CD4-positive, alpha-beta memory T cell (primary cell): ENCODE measurements at regions not wholly inside any gene's neighbourhood (a gene's known extent, or its start where the extent isn't known, plus 50 kb on each side); places are given as distances from the start of the nearest gene placed in this dataset.

Experiments
- CTCF ChIA-PET: fragments of 350-600 bp; sonication (Branson Sonifier 250); formaldehyde crosslinking; loops from one replicate; lab custom pipeline; 2021; ENCODE audit warnings: inconsistent platforms; ENCODE audit not compliant: partially characterized antibody; lab: Charles Lee
- POLR2A ChIA-PET: fragments of 350-600 bp; sonication (Branson Sonifier 250); formaldehyde crosslinking; loops from one replicate; lab custom pipeline; 2021; ENCODE audit not compliant: partially characterized antibody; lab: Charles Lee
- DNase-seq, 5 donors: peaks; one replicate each; pipeline versions ENCODE4 v3.0.0 to v3.0.0-alpha.2; 2020 to 2022; ENCODE audit warnings: mixed read lengths in 1 of 5
- H3K27ac ChIP-seq: one replicate; pipeline ENCODE4 v1.7.0; 2013; ENCODE audit warnings: low read depth, low read length
- H3K27me3 ChIP-seq: 2 replicates; pipeline ENCODE4 v1.7.0; 2013; ENCODE audit warnings: mild to moderate bottlenecking, low read length, moderate library complexity; ENCODE audit not compliant: insufficient read depth
- H3K36me3 ChIP-seq: 2 replicates; pipeline ENCODE4 v1.7.0; 2013; ENCODE audit warnings: mild to moderate bottlenecking, low read length, moderate library complexity; ENCODE audit not compliant: insufficient read depth
- H3K4me1 ChIP-seq: 2 replicates; pipeline ENCODE4 v1.7.0; 2013; ENCODE audit warnings: mild to moderate bottlenecking, low read length, moderate library complexity; ENCODE audit not compliant: insufficient read depth
- H3K4me3 ChIP-seq, 2 donors: one replicate each; pipeline ENCODE4 v1.7.0; 2013; ENCODE audit warnings: low read length in 2 of 2, mild to moderate bottlenecking in 1 of 2
- H3K9me3 ChIP-seq, 2 donors: one replicate each; pipeline ENCODE4 v1.7.0; 2013; ENCODE audit warnings: low read length in 2 of 2, control low read depth in 1 of 2; ENCODE audit not compliant: control insufficient read depth in 1 of 2
- H3K27ac Mint-ChIP-seq, 7 donors: one replicate each; pipeline ENCODE4 v1.8.0; 2020 to 2021; ENCODE audit warnings: mixed read lengths in 7 of 7, mild to moderate bottlenecking in 6 of 7, inconsistent platforms in 3 of 7, moderate library complexity in 3 of 7
- H3K27me3 Mint-ChIP-seq, 2 donors: one replicate each; pipeline ENCODE4 v1.8.0; 2020 to 2021; ENCODE audit warnings: mixed read lengths in 2 of 2
- H3K36me3 Mint-ChIP-seq, 2 donors: one replicate each; pipeline ENCODE4 v1.8.0; 2020 to 2021; ENCODE audit warnings: mixed read lengths in 2 of 2, inconsistent platforms in 1 of 2, mild to moderate bottlenecking in 1 of 2
- H3K4me1 Mint-ChIP-seq, 4 donors: one replicate each; pipeline ENCODE4 v1.8.0; 2020 to 2021; ENCODE audit warnings: mixed read lengths in 4 of 4, mild to moderate bottlenecking in 1 of 4
- H3K4me3 Mint-ChIP-seq, 8 donors: one replicate each; pipeline ENCODE4 v1.8.0; 2020 to 2021; ENCODE audit warnings: mixed read lengths in 8 of 8, mild to moderate bottlenecking in 7 of 8, moderate library complexity in 6 of 8, inconsistent platforms in 3 of 8
- H3K9me3 Mint-ChIP-seq, 8 donors: one replicate each; pipeline ENCODE4 v1.8.0; 2020 to 2021; ENCODE audit warnings: mixed read lengths in 8 of 8, mild to moderate bottlenecking in 5 of 8, inconsistent platforms in 3 of 8, moderate library complexity in 1 of 8
- intact Hi-C: fragments of 100-400 bp; cut with micrococcal nuclease; formaldehyde crosslinking; loops from one replicate; pipeline ENCODE4 v1.15.1; 2023

DNA sequence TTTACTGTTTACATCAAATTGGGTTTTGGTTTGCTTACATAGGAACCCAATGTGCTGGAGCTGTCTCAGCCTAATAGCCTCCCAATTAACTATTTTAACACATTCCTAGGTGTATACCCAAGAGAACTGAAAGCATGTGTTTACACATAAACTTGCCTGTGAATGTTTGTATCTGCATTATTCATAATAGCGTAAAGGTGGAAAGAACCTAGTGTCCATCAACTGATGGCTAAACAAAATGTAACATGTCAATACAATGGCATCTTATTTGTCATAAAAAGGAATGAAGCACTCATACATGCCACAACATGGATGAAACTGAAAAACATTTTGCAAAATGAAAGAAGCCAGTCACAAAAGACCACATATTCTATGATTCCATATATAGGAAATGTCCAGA, 160.6 kb upstream of the EEPD1 start:
- H3K27me3 Mint-ChIP-seq: peaks cover 0 to 2% of the 10 kb centered on the region in 2 donors
- no peaks in the 10 kb centered on the region for H3K4me1 ChIP-seq
- peaks cover 0 to 2% (median 0%) of the 10 kb centered on the region in 8 donors for H3K9me3 Mint-ChIP-seq
- H3K4me1 Mint-ChIP-seq: no peaks in the 10 kb centered on the region
- no peaks in the 10 kb centered on the region for H3K9me3 ChIP-seq
- no peak overlapping the region for H3K4me3 ChIP-seq
- no peak overlapping the region for H3K4me3 Mint-ChIP-seq
- DNase-seq: no peak
- intact Hi-C loops: loop anchor here (10.0 kb wide), 1 partner anchor 162 kb away; the partner anchor contains the start of gene EEPD1
- H3K27me3 ChIP-seq: no peaks in the 10 kb centered on the region
- H3K36me3 ChIP-seq: no peaks in the 10 kb centered on the region
- no peaks in the 10 kb centered on the region for H3K36me3 Mint-ChIP-seq
- POLR2A ChIA-PET: no interaction called here
- H3K27ac Mint-ChIP-seq: no peak overlapping the region
- CTCF ChIA-PET: no interaction called here
- no peak overlapping the region for H3K27ac ChIP-seq

DNA sequence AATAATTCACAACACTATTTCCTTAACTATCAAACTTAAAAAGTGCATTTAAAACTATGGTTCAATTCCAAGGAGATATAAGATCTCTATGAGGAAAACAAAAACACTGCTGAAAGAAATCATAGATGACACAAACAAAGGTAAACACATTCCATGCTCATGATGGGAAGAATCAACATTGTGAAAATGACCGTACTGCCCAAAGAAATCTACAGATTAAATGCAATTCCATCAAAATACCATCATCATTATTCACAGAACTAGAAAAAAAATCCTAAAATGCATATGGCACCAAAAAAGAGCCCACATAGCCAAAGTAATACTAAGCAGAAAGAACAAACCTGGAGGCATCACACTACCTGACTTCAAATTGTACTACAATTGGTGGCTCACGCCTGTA, 159.9 kb upstream of the EEPD1 start:
- H3K4me3 Mint-ChIP-seq: no peak overlapping the region

DNA sequence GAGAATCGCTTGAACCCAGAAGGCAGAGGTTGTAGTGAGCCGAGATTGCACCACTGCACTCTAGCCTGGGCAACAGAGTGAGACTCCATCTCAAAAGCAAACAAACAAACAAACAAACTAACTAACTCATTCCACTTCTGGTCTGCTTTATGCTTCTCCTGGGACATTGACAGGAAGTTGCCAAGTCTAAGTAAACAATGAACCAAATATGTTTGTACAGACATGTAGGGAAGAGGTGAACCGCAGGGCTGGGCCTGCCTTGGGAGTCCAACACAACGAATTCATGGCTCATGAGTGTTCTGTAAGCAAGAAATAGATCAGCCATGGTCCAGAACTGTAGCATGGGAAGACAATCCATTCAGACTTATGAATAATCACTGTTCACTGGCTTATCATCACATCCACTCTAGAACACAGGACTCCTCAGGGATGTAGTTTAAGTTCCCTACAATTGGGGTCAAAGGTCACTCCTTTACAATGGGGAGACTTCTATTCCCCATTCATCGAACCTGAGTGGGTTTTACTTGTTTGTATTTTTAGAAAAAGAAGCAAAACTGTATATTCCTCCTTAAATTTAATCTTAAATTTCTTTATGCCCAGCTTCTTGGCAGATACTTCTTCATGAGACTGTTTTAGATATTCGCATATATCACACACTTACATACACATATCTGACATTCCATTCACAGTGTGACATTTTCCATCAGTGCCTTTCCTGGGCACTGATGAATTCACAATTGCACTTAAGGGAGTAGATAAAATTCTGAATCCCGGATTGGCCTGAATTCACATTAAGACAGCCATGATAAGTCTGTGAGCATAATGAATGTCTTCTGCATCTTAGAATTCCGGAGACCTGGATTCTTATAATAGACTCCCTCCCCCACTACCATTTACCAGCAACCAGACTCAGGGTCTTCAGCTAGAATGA, 159.1 kb upstream of the EEPD1 start:
- H3K27ac Mint-ChIP-seq: no peak overlapping the region
- H3K4me3 ChIP-seq: no peak overlapping the region
- H3K9me3 Mint-ChIP-seq: peaks cover 0 to 2% (median 0%) of the 10 kb centered on the region in 8 donors
- no peaks in the 10 kb centered on the region for H3K4me1 ChIP-seq
- H3K36me3 Mint-ChIP-seq: no peaks in the 10 kb centered on the region
- no peak overlapping the region for H3K4me3 Mint-ChIP-seq
- DNase-seq: no peak
- no peak overlapping the region for H3K27ac ChIP-seq
- H3K4me1 Mint-ChIP-seq: no peaks in the 10 kb centered on the region
- H3K9me3 ChIP-seq: no peaks in the 10 kb centered on the region
- intact Hi-C loops: loop anchor here (10.0 kb wide), 1 partner anchor 161 kb away; the partner anchor contains the start of gene EEPD1
- ChIA-PET POLR2A (no interaction called here), CTCF (interaction anchor here (1.3 to 3.1 kb wide), 2 partner anchors 9 to 298 kb away, joined by 3 to 13 read pairs; no protein-coding TSS in a partner anchor)
- no peaks in the 10 kb centered on the region for H3K36me3 ChIP-seq
- no peaks in the 10 kb centered on the region for H3K27me3 ChIP-seq
- no peaks in the 10 kb centered on the region for H3K27me3 Mint-ChIP-seq

More for the DNA sequence above, 159.9 kb upstream of the EEPD1 start:
- intact Hi-C loops: loop anchor here (10.0 kb wide), 1 partner anchor 162 kb away; the partner anchor contains the start of gene EEPD1
- DNase-seq: no peak
- ChIA-PET CTCF (no interaction called here), POLR2A (no interaction called here)
- Histone ChIP-seq H3K36me3 (no peaks in the 10 kb centered on the region), H3K4me3 (no peak overlapping the region), H3K27ac (no peak overlapping the region), H3K4me1 (no peaks in the 10 kb centered on the region), H3K9me3 (no peaks in the 10 kb centered on the region), H3K27me3 (no peaks in the 10 kb centered on the region)
- peaks cover 0 to 2% (median 0%) of the 10 kb centered on the region in 8 donors for H3K9me3 Mint-ChIP-seq
- no peaks in the 10 kb centered on the region for H3K27me3 Mint-ChIP-seq
- no peaks in the 10 kb centered on the region for H3K4me1 Mint-ChIP-seq
- no peak overlapping the region for H3K27ac Mint-ChIP-seq
- no peaks in the 10 kb centered on the region for H3K36me3 Mint-ChIP-seq

- no peaks in the 10 kb centered on the region for H3K36me3 Mint-ChIP-seq
Observed at GRCh38 chr7:35995334-35995733, 157.7 kb upstream of the EEPD1 start.

GRCh38 chr7:35998481-35998880, 154.6 kb upstream of the EEPD1 start:
- peaks cover 0 to 1% of the 10 kb centered on the region in 2 donors for H3K27me3 Mint-ChIP-seq
- no peak overlapping the region for H3K4me3 Mint-ChIP-seq
- POLR2A ChIA-PET: no interaction called here
- H3K36me3 Mint-ChIP-seq: no peaks in the 10 kb centered on the region
- CTCF ChIA-PET: no interaction called here
- Histone ChIP-seq H3K4me3 (no peak overlapping the region), H3K36me3 (no peaks in the 10 kb centered on the region), H3K4me1 (no peaks in the 10 kb centered on the region), H3K27me3 (no peaks in the 10 kb centered on the region), H3K27ac (no peak overlapping the region), H3K9me3 (no peaks in the 10 kb centered on the region)
- no peaks in the 10 kb centered on the region for H3K4me1 Mint-ChIP-seq
- DNase-seq: no peak
- intact Hi-C loops: loop anchor here (10.0 kb wide), 1 partner anchor 156 kb away; the partner anchor contains the start of gene EEPD1
- H3K9me3 Mint-ChIP-seq: peaks cover 0 to 2% (median 0%) of the 10 kb centered on the region in 8 donors
- no peak overlapping the region for H3K27ac Mint-ChIP-seq

More at GRCh38 chr7:35995334-35995733, 157.7 kb upstream of the EEPD1 start:
- CTCF ChIA-PET: interaction anchor here (1.3 to 3.1 kb wide), 2 partner anchors 10 to 297 kb away, joined by 3 to 13 read pairs; no protein-coding TSS in a partner anchor
- Histone ChIP-seq H3K27me3 (no peaks in the 10 kb centered on the region), H3K4me3 (no peak overlapping the region), H3K27ac (no peak overlapping the region), H3K4me1 (no peaks in the 10 kb centered on the region), H3K36me3 (no peaks in the 10 kb centered on the region), H3K9me3 (no peaks in the 10 kb centered on the region)
- no peaks in the 10 kb centered on the region for H3K27me3 Mint-ChIP-seq
- H3K4me1 Mint-ChIP-seq: no peaks in the 10 kb centered on the region
- POLR2A ChIA-PET: no interaction called here
- no peak overlapping the region for H3K27ac Mint-ChIP-seq
- intact Hi-C loops: loop anchor here (10.0 kb wide), 1 partner anchor 159 kb away; the partner anchor contains the start of gene EEPD1
- no peak overlapping the region for H3K4me3 Mint-ChIP-seq
- H3K9me3 Mint-ChIP-seq: peaks cover 0 to 2% (median 0%) of the 10 kb centered on the region in 8 donors
- no peak for DNase-seq

- Mint-ChIP-seq H3K4me1 (peaks cover 3 to 5% (median 4%) of the 10 kb centered on the region in 4 donors), H3K4me3 (no peak overlapping the region), H3K27me3 (peaks cover 0 to 1% of the 10 kb centered on the region in 2 donors), H3K27ac (no peak overlapping the region), H3K9me3 (peaks cover 0 to 2% (median 0%) of the 10 kb centered on the region in 8 donors), H3K36me3 (no peaks in the 10 kb centered on the region)
- no peaks in the 10 kb centered on the region for H3K4me1 ChIP-seq
- H3K36me3 ChIP-seq: no peaks in the 10 kb centered on the region
- POLR2A ChIA-PET: no interaction called here
- DNase-seq: no peak
- no peaks in the 10 kb centered on the region for H3K9me3 ChIP-seq
- H3K27me3 ChIP-seq: no peaks in the 10 kb centered on the region
- H3K27ac ChIP-seq: no peak overlapping the region
- no peak overlapping the region for H3K4me3 ChIP-seq
- CTCF ChIA-PET: no interaction called here
- intact Hi-C loops: no loop called here
Observed at GRCh38 chr7:36001546-36001945, 151.5 kb upstream of the EEPD1 start.

DNA sequence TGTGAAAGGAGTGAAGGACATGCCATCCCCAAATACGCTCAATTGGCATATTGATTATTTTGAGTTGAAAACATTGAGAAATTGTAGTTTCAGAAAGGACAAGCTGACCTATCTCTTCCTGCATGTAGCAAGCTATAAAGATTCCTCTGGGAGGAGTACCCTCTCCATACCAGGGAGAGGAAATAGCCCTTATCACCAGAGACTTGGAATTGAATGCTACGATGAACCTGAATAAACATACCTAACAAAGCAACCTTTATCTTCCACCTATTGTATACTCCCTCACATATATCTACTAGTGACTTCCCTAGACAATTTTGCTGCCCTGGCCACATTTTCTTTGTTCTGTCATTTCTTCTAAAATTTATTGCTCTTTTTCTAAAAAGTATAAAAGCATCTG, 150.2 kb upstream of the EEPD1 start:
- Histone ChIP-seq H3K4me1 (no peaks in the 10 kb centered on the region), H3K27ac (no peak overlapping the region), H3K36me3 (no peaks in the 10 kb centered on the region), H3K4me3 (no peak overlapping the region), H3K9me3 (no peaks in the 10 kb centered on the region), H3K27me3 (no peaks in the 10 kb centered on the region)
- intact Hi-C loops: no loop called here
- Mint-ChIP-seq H3K36me3 (no peaks in the 10 kb centered on the region), H3K4me3 (no peak overlapping the region), H3K27me3 (peaks cover 0 to 1% of the 10 kb centered on the region in 2 donors), H3K9me3 (peaks cover 0 to 2% (median 0%) of the 10 kb centered on the region in 8 donors), H3K4me1 (peaks cover 3 to 5% (median 4%) of the 10 kb centered on the region in 4 donors), H3K27ac (no peak overlapping the region)
- no peak for DNase-seq
- ChIA-PET CTCF (interaction anchor here (0.6 kb wide), 1 partner anchor 317 kb away, joined by 3 read pairs; no protein-coding TSS in a partner anchor), POLR2A (no interaction called here)
